HEK293 (cell line): ENCODE measurements at regions not wholly inside any gene's neighbourhood (a gene's known extent, or its start where the extent isn't known, plus 50 kb on each side); places are given as distances from the start of the nearest gene placed in this dataset.

ENCODE experiments used
- MZF1 ChIP-seq: fragments of 450-650 bp; formaldehyde crosslinking; IDR thresholded peaks from 2 replicates; pipeline ENCODE4 v1.5.1; 2017; ENCODE audit warnings: missing biosample characterization, missing genetic modification characterization, borderline replicate concordance
- YY1 ChIP-seq: fragments of 450-650 bp; formaldehyde crosslinking; IDR thresholded peaks from 2 replicates; pipeline ENCODE4 v1.5.1; 2018; ENCODE audit warnings: missing biosample characterization, missing genetic modification characterization
- ZFP41 ChIP-seq: fragments of 450-650 bp; formaldehyde crosslinking; IDR thresholded peaks from 2 replicates; pipeline ENCODE4 v1.5.1; 2016; ENCODE audit warnings: missing biosample characterization, missing genetic modification characterization, borderline replicate concordance
- ZNF223 ChIP-seq: fragments of 450-650 bp; formaldehyde crosslinking; IDR thresholded peaks from 2 replicates; pipeline ENCODE4 v1.5.1; 2016; ENCODE audit warnings: missing biosample characterization, missing genetic modification characterization
- ZNF274 ChIP-seq, 2 experiments: fragments of 200-500 bp in 1 of 2; fragments of 450-650 bp in 1 of 2; sonication (Bioruptor generic) in 1 of 2; formaldehyde crosslinking in 1 of 2; IDR thresholded peaks; 2 replicates each; pipeline versions ENCODE4 v1.5.1 to v1.6.1; 2014 to 2016; ENCODE audit warnings: borderline replicate concordance in 1 of 2, inconsistent platforms in 1 of 2, low read length in 1 of 2, missing biosample characterization in 1 of 2, missing genetic modification characterization in 1 of 2
- ZNF600 ChIP-seq: fragments of 450-650 bp; formaldehyde crosslinking; IDR thresholded peaks from 2 replicates; pipeline ENCODE4 v1.5.1; 2016; ENCODE audit warnings: missing biosample characterization, missing genetic modification characterization
- ZNF76 ChIP-seq: fragments of 450-650 bp; formaldehyde crosslinking; IDR thresholded peaks from 2 replicates; pipeline ENCODE4; 2016; ENCODE audit warnings: low read depth, missing biosample characterization, missing genetic modification characterization, borderline replicate concordance
- TF ChIP-seq, protein P1 (sequence below): IDR thresholded peaks from 2 replicates; pipeline ENCODE4 v1.6.1; 2011; ENCODE audit warnings: mild to moderate bottlenecking, low read depth, low read length, borderline replicate concordance
- TF ChIP-seq, protein P2 (sequence below): fragments of 450-650 bp; formaldehyde crosslinking; IDR thresholded peaks from 2 replicates; pipeline ENCODE4 v1.5.1; 2016; ENCODE audit warnings: missing biosample characterization, missing genetic modification characterization
- TF ChIP-seq, protein P3 (sequence below): fragments of 450-650 bp; formaldehyde crosslinking; IDR thresholded peaks from 2 replicates; pipeline ENCODE4 v1.5.1; 2016; ENCODE audit warnings: missing biosample characterization, missing genetic modification characterization, borderline replicate concordance
- TF ChIP-seq, protein P4 (sequence below): fragments of 450-650 bp; formaldehyde crosslinking; IDR thresholded peaks from 2 replicates; pipeline ENCODE4 v1.5.1; 2016; ENCODE audit warnings: missing biosample characterization, missing genetic modification characterization
- TF ChIP-seq, protein P5 (sequence below): sonication (generic); formaldehyde crosslinking; IDR thresholded peaks from 2 replicates; pipeline ENCODE4 v1.8.1; 2022; ENCODE audit warnings: mild to moderate bottlenecking, moderate library complexity, missing genetic modification reagents

DNA sequence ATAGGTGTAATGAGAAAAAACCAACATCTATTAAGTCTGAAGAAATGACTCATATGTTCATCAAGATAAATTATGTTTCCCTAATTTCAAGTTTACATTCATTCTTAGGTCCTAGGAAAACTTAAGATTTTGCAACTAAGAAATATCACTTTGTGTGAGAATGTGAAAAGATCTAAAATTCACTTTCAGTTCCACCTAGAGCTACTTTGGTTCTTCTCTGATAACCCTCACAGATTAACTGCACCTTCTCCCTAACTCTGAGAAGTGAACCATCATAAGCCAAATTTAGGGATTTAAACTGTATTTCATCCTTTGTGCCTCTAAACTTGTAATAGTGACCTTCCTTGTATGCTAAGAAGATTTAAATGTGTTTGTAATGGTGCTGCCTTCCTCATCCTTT is 213.0 kb downstream of the FRK start:
- no peak for TF ChIP-seq ZNF274 (IDR thresholded peaks at IDR 0.05; ENCODE audit: low read length)
- TF ChIP-seq ZNF274 (tag by site-specific recombination; IDR thresholded peaks at IDR 0.05; ENCODE audit: borderline replicate concordance), result no peak
- no peak for TF ChIP-seq ZNF223 (tag by site-specific recombination)
- TF ChIP-seq, protein P1, sequence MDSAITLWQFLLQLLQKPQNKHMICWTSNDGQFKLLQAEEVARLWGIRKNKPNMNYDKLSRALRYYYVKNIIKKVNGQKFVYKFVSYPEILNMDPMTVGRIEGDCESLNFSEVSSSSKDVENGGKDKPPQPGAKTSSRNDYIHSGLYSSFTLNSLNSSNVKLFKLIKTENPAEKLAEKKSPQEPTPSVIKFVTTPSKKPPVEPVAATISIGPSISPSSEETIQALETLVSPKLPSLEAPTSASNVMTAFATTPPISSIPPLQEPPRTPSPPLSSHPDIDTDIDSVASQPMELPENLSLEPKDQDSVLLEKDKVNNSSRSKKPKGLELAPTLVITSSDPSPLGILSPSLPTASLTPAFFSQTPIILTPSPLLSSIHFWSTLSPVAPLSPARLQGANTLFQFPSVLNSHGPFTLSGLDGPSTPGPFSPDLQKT, result no peak
- no peak for TF ChIP-seq ZNF76 (tag by site-specific recombination)
- no peak for TF ChIP-seq YY1 (tag by site-specific recombination)
- TF ChIP-seq, protein P2, sequence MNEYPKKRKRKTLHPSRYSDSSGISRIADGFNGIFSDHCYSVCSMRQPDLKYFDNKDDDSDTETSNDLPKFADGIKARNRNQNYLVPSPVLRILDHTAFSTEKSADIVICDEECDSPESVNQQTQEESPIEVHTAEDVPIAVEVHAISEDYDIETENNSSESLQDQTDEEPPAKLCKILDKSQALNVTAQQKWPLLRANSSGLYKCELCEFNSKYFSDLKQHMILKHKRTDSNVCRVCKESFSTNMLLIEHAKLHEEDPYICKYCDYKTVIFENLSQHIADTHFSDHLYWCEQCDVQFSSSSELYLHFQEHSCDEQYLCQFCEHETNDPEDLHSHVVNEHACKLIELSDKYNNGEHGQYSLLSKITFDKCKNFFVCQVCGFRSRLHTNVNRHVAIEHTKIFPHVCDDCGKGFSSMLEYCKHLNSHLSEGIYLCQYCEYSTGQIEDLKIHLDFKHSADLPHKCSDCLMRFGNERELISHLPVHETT (tag by site-specific recombination), result no peak
- TF ChIP-seq, protein P3, sequence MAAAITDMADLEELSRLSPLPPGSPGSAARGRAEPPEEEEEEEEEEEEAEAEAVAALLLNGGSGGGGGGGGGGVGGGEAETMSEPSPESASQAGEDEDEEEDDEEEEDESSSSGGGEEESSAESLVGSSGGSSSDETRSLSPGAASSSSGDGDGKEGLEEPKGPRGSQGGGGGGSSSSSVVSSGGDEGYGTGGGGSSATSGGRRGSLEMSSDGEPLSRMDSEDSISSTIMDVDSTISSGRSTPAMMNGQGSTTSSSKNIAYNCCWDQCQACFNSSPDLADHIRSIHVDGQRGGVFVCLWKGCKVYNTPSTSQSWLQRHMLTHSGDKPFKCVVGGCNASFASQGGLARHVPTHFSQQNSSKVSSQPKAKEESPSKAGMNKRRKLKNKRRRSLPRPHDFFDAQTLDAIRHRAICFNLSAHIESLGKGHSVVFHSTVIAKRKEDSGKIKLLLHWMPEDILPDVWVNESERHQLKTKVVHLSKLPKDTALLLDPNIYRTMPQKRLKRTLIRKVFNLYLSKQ (tag by site-specific recombination), result no peak
- TF ChIP-seq, protein P4, sequence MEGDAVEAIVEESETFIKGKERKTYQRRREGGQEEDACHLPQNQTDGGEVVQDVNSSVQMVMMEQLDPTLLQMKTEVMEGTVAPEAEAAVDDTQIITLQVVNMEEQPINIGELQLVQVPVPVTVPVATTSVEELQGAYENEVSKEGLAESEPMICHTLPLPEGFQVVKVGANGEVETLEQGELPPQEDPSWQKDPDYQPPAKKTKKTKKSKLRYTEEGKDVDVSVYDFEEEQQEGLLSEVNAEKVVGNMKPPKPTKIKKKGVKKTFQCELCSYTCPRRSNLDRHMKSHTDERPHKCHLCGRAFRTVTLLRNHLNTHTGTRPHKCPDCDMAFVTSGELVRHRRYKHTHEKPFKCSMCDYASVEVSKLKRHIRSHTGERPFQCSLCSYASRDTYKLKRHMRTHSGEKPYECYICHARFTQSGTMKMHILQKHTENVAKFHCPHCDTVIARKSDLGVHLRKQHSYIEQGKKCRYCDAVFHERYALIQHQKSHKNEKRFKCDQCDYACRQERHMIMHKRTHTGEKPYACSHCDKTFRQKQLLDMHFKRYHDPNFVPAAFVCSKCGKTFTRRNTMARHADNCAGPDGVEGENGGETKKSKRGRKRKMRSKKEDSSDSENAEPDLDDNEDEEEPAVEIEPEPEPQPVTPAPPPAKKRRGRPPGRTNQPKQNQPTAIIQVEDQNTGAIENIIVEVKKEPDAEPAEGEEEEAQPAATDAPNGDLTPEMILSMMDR (tag by site-specific recombination), result no peak
- TF ChIP-seq, protein P5, sequence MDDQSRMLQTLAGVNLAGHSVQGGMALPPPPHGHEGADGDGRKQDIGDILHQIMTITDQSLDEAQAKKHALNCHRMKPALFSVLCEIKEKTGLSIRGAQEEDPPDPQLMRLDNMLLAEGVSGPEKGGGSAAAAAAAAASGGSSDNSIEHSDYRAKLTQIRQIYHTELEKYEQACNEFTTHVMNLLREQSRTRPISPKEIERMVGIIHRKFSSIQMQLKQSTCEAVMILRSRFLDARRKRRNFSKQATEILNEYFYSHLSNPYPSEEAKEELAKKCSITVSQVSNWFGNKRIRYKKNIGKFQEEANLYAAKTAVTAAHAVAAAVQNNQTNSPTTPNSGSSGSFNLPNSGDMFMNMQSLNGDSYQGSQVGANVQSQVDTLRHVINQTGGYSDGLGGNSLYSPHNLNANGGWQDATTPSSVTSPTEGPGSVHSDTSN, result no peak
- TF ChIP-seq MZF1, result no peak
- no peak for TF ChIP-seq ZNF600 (tag by site-specific recombination)
- TF ChIP-seq ZFP41 (tag by site-specific recombination), result no peak
